ENCODE measurements at regions not wholly inside any gene's neighbourhood (a gene's known extent, or its start where the extent isn't known, plus 50 kb on each side); places are given as distances from the start of the nearest gene placed in this dataset.

- TF ChIP-seq EZH2 (IDR thresholded peaks at IDR 0.05; ENCODE audit: insufficient read depth, low read length): no peak
- TF ChIP-seq CTCF (IDR thresholded peaks at IDR 0.05; ENCODE audit: insufficient read depth, low read depth, low read length): no peak
Measured at GRCh38 chr20:8972963-8973705, 95.8 kb upstream of the PLCB4 start.

Data from astrocyte (in vitro differentiated cells and primary cell).